ENCODE measurements at regions not wholly inside any gene's neighbourhood (a gene's known extent, or its start where the extent isn't known, plus 50 kb on each side); places are given as distances from the start of the nearest gene placed in this dataset.
"Not testable (repeated sequence)": the region's sequence is repeated elsewhere in the genome, so short reads cannot be mapped to it uniquely, and the experiment has no call there.

- DNase-seq = no peak
These were observed 167.9 kb upstream of the BCHE start for GRCh38 chr3:166005126-166005525.

- no peak for DNase-seq
These were observed 157.1 kb upstream of the BCHE start for GRCh38 chr3:165994293-165994692.

- no peak for DNase-seq
These were observed 147.4 kb upstream of the BCHE start for GRCh38 chr3:165984589-165984988.

GRCh38 chr3:165983284-165983683, 146.1 kb upstream of the BCHE start:
- no peak for DNase-seq

GRCh38 chr3:165981318-165981717, 144.1 kb upstream of the BCHE start:
- no peak for DNase-seq

GRCh38 chr3:165960825-165961224, 123.6 kb upstream of the BCHE start:
- not testable (repeated sequence) for DNase-seq

GRCh38 chr3:165954171-165954570, 116.9 kb upstream of the BCHE start:
- no peak for DNase-seq

GRCh38 chr3:165946360-165946759, 109.1 kb upstream of the BCHE start:
- DNase-seq = no peak

- no peak for DNase-seq
These were observed 101.8 kb upstream of the BCHE start for GRCh38 chr3:165938986-165939540.

- DNase-seq = not testable (repeated sequence)
These were observed 98.9 kb upstream of the BCHE start for GRCh38 chr3:165936081-165936480.

- not testable (repeated sequence) for DNase-seq
These were observed 87.1 kb upstream of the BCHE start for GRCh38 chr3:165924301-165924791.

GRCh38 chr3:165920984-165921383, 83.8 kb upstream of the BCHE start:
- DNase-seq = no peak

GRCh38 chr3:165919284-165919683, 82.1 kb upstream of the BCHE start:
- DNase-seq = no peak

GRCh38 chr3:165918657-165918979, 81.4 kb upstream of the BCHE start:
- DNase-seq = no peak

GRCh38 chr3:165917938-165918656, 80.9 kb upstream of the BCHE start:
- not testable (repeated sequence) for DNase-seq

- not testable (repeated sequence) for DNase-seq
These were observed 77.9 kb upstream of the BCHE start for GRCh38 chr3:165915104-165915503.

- no peak for DNase-seq
These were observed 66.8 kb upstream of the BCHE start for GRCh38 chr3:165903885-165904630.

GRCh38 chr3:165899066-165899465, 61.8 kb upstream of the BCHE start:
- DNase-seq = no peak

- no peak for DNase-seq
These were observed 59.9 kb upstream of the BCHE start for GRCh38 chr3:165897137-165897536.

- no peak for DNase-seq
These were observed 58.7 kb upstream of the BCHE start for GRCh38 chr3:165895919-165896318.

- DNase-seq = no peak
These were observed 55.3 kb upstream of the BCHE start for GRCh38 chr3:165892565-165892964.
